NCI-H2196 (cell line): ENCODE measurements at regions not wholly inside any gene's neighbourhood (a gene's known extent, or its start where the extent isn't known, plus 50 kb on each side); places are given as distances from the start of the nearest gene placed in this dataset.
A peak's percentile ranks its signal among the peaks of the same experiment; 100 is the strongest.
"Not testable (repeated sequence)": the region's sequence is repeated elsewhere in the genome, so short reads cannot be mapped to it uniquely, and the experiment has no call there.

Experiments
- DNase-seq: peaks from one replicate; lab custom pipeline; 2025; ENCODE audit not compliant: unreplicated experiment; lab: John Stamatoyannopoulos, UW

- no peak for DNase-seq
Measured at GRCh38 chr4:104010722-104011121, 290.9 kb upstream of the TACR3 start.

- DNase-seq, result not testable (repeated sequence)
Measured at GRCh38 chr4:104002318-104002717, 282.5 kb upstream of the TACR3 start.

GRCh38 chr4:103998756-103999155 is 279.0 kb upstream of the TACR3 start:
- DNase-seq, result no peak

- DNase-seq, result no peak
Measured at GRCh38 chr4:103996637-103997036, 276.9 kb upstream of the TACR3 start.

GRCh38 chr4:103996064-103996463 is 276.3 kb upstream of the TACR3 start:
- DNase-seq, result no peak

GRCh38 chr4:103994059-103994458 is 274.3 kb upstream of the TACR3 start:
- DNase-seq, result no peak

- no peak for DNase-seq
Measured at GRCh38 chr4:103982454-103982853, 262.7 kb upstream of the TACR3 start.

GRCh38 chr4:103948244-103949018 is 228.6 kb upstream of the TACR3 start:
- no peak for DNase-seq

- no peak for DNase-seq
Measured at GRCh38 chr4:103947617-103948016, 227.8 kb upstream of the TACR3 start.

GRCh38 chr4:103946621-103947268 is 227.0 kb upstream of the TACR3 start:
- DNase-seq, result not testable (repeated sequence)

- DNase-seq, result no peak
Measured at GRCh38 chr4:103938488-103938887, 218.7 kb upstream of the TACR3 start.

GRCh38 chr4:103936653-103937145 is 216.9 kb upstream of the TACR3 start:
- no peak for DNase-seq

- DNase-seq, result peak; percentile 39
Measured at GRCh38 chr4:103934178-103934789, 214.5 kb upstream of the TACR3 start.

GRCh38 chr4:103928370-103928769 is 208.6 kb upstream of the TACR3 start:
- no peak for DNase-seq

GRCh38 chr4:103923551-103923950 is 203.8 kb upstream of the TACR3 start:
- DNase-seq, result no peak

GRCh38 chr4:103918214-103918613 is 198.4 kb upstream of the TACR3 start:
- DNase-seq, result no peak

GRCh38 chr4:103915224-103915869 is 195.6 kb upstream of the TACR3 start:
- no peak for DNase-seq

GRCh38 chr4:103907414-103907813 is 187.6 kb upstream of the TACR3 start:
- DNase-seq, result no peak

- no peak for DNase-seq
Measured at GRCh38 chr4:103904123-103904522, 184.3 kb upstream of the TACR3 start.

GRCh38 chr4:103902730-103903129 is 182.9 kb upstream of the TACR3 start:
- no peak for DNase-seq

- DNase-seq, result no peak
Measured at GRCh38 chr4:103895876-103896465, 176.2 kb upstream of the TACR3 start.
